SK-N-SH (cell line): ENCODE measurements at regions not wholly inside any gene's neighbourhood (a gene's known extent, or its start where the extent isn't known, plus 50 kb on each side); places are given as distances from the start of the nearest gene placed in this dataset.

ENCODE experiments used
- CTCF ChIA-PET: fragments of 300-600, 350-600 bp; formaldehyde crosslinking; extraction: SDS; loops from one replicate; lab custom pipeline; 2021; lab: Yijun Ruan, JAX
- POLR2A ChIA-PET: fragments of 350-600 bp; sonication (Branson Sonifier 250); formaldehyde crosslinking; extraction: SDS; loops from one replicate; lab custom pipeline; 2020; ENCODE audit warnings: antibody characterized with exemption, inconsistent platforms; lab: Yijun Ruan, JAX
- DNase-seq: peaks from one replicate; pipeline ENCODE4 v3.0.0; 2012
- H2AFZ ChIP-seq: fragments of 200-600 bp; sonication (generic); 2 replicates; pipeline ENCODE4 v1.8.1; 2016; ENCODE audit warnings: antibody characterized with exemption, mild to moderate bottlenecking, low read depth
- H3F3A ChIP-seq: fragments of 200-600 bp; sonication (generic); replicated peaks from 2 replicates; pipeline ENCODE3; 2016; ENCODE audit warnings: antibody characterized with exemption, mild to moderate bottlenecking; ENCODE audit not compliant: insufficient read depth
- H3K27ac ChIP-seq, 2 experiments: fragments of 200-500 bp in 1 of 2; fragments of 200-600 bp in 1 of 2; sonication (Bioruptor generic) in 1 of 2; sonication (generic), shearing (Covaris generic) in 1 of 2; 2 replicates each; pipeline versions ENCODE4 v1.5.1 to v1.6.1; 2014 to 2016; ENCODE audit warnings: low read depth in 2 of 2, inconsistent platforms in 1 of 2, low read length in 1 of 2, mild to moderate bottlenecking in 1 of 2, mixed read lengths in 1 of 2
- H3K27me3 ChIP-seq: fragments of 200-600 bp; sonication (generic), shearing (Covaris generic); 2 replicates; pipeline ENCODE4 v1.6.1; 2016; ENCODE audit warnings: mixed run types; ENCODE audit not compliant: insufficient read depth
- H3K36me3 ChIP-seq, 2 experiments: fragments of 200-500 bp in 1 of 2; fragments of 200-600 bp in 1 of 2; sonication (Bioruptor generic) in 1 of 2; sonication (generic) in 1 of 2; replicated peaks in 1 of 2; 2 replicates each; pipeline versions ENCODE3 to v1.5.1; 2014 to 2016; ENCODE audit warnings: low read length in 1 of 2, mild to moderate bottlenecking in 1 of 2; ENCODE audit not compliant: insufficient read depth in 2 of 2, control insufficient read depth in 1 of 2
- H3K4me1 ChIP-seq, 2 experiments: fragments of 200-500 bp in 1 of 2; fragments of 200-600 bp in 1 of 2; sonication (Bioruptor generic) in 1 of 2; sonication (generic), shearing (Covaris generic) in 1 of 2; 2 replicates each; pipeline versions ENCODE4 v1.5.1 to v1.6.1; 2014 to 2016; ENCODE audit warnings: low read depth in 1 of 2, low read length in 1 of 2, mixed run types in 1 of 2; ENCODE audit not compliant: insufficient read depth in 2 of 2, control insufficient read depth in 1 of 2
- H3K4me2 ChIP-seq: fragments of 200-600 bp; sonication (generic), shearing (Covaris generic); 2 replicates; pipeline ENCODE4 v1.6.1; 2017; ENCODE audit warnings: mixed run types
- H3K4me3 ChIP-seq, 2 experiments: fragments of 200-500 bp in 1 of 2; fragments of 200-600 bp in 1 of 2; sonication (Bioruptor generic) in 1 of 2; sonication (generic), shearing (Covaris generic) in 1 of 2; 2 replicates each; pipeline versions ENCODE4 v1.5.1 to v1.8.1; 2014 to 2016; ENCODE audit warnings: low read depth in 2 of 2, inconsistent platforms in 1 of 2, low read length in 1 of 2, mild to moderate bottlenecking in 1 of 2, mixed read lengths in 1 of 2, moderate library complexity in 1 of 2
- H3K79me2 ChIP-seq: fragments of 200-600 bp; sonication (generic); 2 replicates; pipeline ENCODE4 v1.8.1; 2017; ENCODE audit warnings: mild to moderate bottlenecking; ENCODE audit not compliant: insufficient read depth
- H3K9ac ChIP-seq: fragments of 200-600 bp; sonication (generic); 2 replicates; pipeline ENCODE4 v1.6.1; 2017; ENCODE audit warnings: mixed run types
- H3K9me2 ChIP-seq: fragments of 200-600 bp; sonication (generic); 2 replicates; pipeline ENCODE4 v1.6.1; 2017; ENCODE audit warnings: mixed run types
- H3K9me3 ChIP-seq: fragments of 200-600 bp; sonication (generic); 2 replicates; pipeline ENCODE4 v1.6.1; 2017; ENCODE audit warnings: mixed run types, mild to moderate bottlenecking, moderate library complexity
- H4K20me1 ChIP-seq: fragments of 200-600 bp; sonication (generic); 2 replicates; pipeline ENCODE4 v1.6.1; 2017; ENCODE audit warnings: mild to moderate bottlenecking, mixed run types; ENCODE audit not compliant: insufficient read depth
- EP300 ChIP-seq, 2 experiments: IDR thresholded peaks; 2 replicates each; pipeline versions ENCODE4 v1.4.0 to v1.6.1; 2012; ENCODE audit warnings: borderline replicate concordance in 1 of 2, low read depth in 1 of 2, low read length in 1 of 2
- EZH2phosphoT487 ChIP-seq: fragments of 200-600 bp; sonication (generic); IDR thresholded peaks from 2 replicates; pipeline ENCODE4 v1.6.1; 2017; ENCODE audit warnings: low read depth, mixed run types, mild to moderate bottlenecking, antibody characterized with exemption, moderate library complexity, borderline replicate concordance
- FOSL2 ChIP-seq: IDR thresholded peaks from 2 replicates; pipeline ENCODE4 v1.4.0; 2012; ENCODE audit warnings: low read depth, mild to moderate bottlenecking, moderate library complexity, borderline replicate concordance
- IRF3 ChIP-seq: fragments of 150-350 bp; IDR thresholded peaks from 2 replicates; pipeline ENCODE4 v1.6.1; 2016; ENCODE audit warnings: mild to moderate bottlenecking, low read depth, low read length
- JUND ChIP-seq: IDR thresholded peaks from 2 replicates; pipeline ENCODE4 v1.4.0; 2012
- NFIC ChIP-seq: IDR thresholded peaks from 2 replicates; pipeline ENCODE4 v1.4.0; 2012; ENCODE audit warnings: borderline replicate concordance
- NRF1 ChIP-seq: IDR thresholded peaks from 2 replicates; pipeline ENCODE4 v1.6.1; 2012; ENCODE audit warnings: low read depth, mild to moderate bottlenecking, low read length
- RCOR1 ChIP-seq: fragments of 150-350 bp; IDR thresholded peaks from 2 replicates; pipeline ENCODE4 v1.6.1; 2017; ENCODE audit warnings: antibody characterized with exemption, low read length
- RXRA ChIP-seq: IDR thresholded peaks from 2 replicates; pipeline ENCODE4 v1.4.0; 2012; ENCODE audit warnings: low read depth, mild to moderate bottlenecking, borderline replicate concordance
- SMC3 ChIP-seq: IDR thresholded peaks from 2 replicates; pipeline ENCODE4 v1.6.1; 2012; ENCODE audit warnings: low read depth, low read length, improper control_type of control experiment
- TAF1 ChIP-seq: IDR thresholded peaks from 2 replicates; pipeline ENCODE4 v1.6.1; 2012; ENCODE audit warnings: low read depth, mild to moderate bottlenecking, low read length, moderate library complexity, borderline replicate concordance
- TEAD4 ChIP-seq: IDR thresholded peaks from 2 replicates; pipeline ENCODE4 v1.4.0; 2012; ENCODE audit warnings: mild to moderate bottlenecking, borderline replicate concordance; ENCODE audit not compliant: insufficient read depth
- USF1 ChIP-seq: IDR thresholded peaks from 2 replicates; pipeline ENCODE4 v1.4.0; 2012; ENCODE audit warnings: low read depth, borderline replicate concordance
- YY1 ChIP-seq: IDR thresholded peaks from 2 replicates; pipeline ENCODE4 v1.4.0; 2012; ENCODE audit warnings: low read depth, mild to moderate bottlenecking
- ZBTB33 ChIP-seq: IDR thresholded peaks from 2 replicates; pipeline ENCODE4 v1.4.0; 2012; ENCODE audit warnings: low read depth, borderline replicate concordance
- WGBS: methylation state at CpG from one replicate; pipeline ENCODE4 v1.1.6; 2017; ENCODE audit warnings: low lambda C conversion rate; 5-methylcytosine and 5-hydroxymethylcytosine counted together
- TF ChIP-seq, protein P1 (sequence below): fragments of 200-600 bp; sonication (generic); IDR thresholded peaks from 2 replicates; pipeline ENCODE4 v1.6.1; 2017; ENCODE audit warnings: antibody characterized with exemption, mild to moderate bottlenecking, moderate library complexity
- TF ChIP-seq, protein P2 (sequence below): IDR thresholded peaks from 2 replicates; pipeline ENCODE4; 2012

- Histone ChIP-seq H3K9me3 (no peaks in the 10 kb centered on the region), H3K36me3 (no peaks in the 10 kb centered on the region), H3K9ac (no peak overlapping the region), H3K9me2 (no peaks in the 10 kb centered on the region), H3K4me3 (no peak overlapping the region), H4K20me1 (no peaks in the 10 kb centered on the region), H3K4me2 (no peak overlapping the region), H2AFZ (no peak overlapping the region), H3K4me1 (peaks cover 0 to 13% of the 10 kb centered on the region in 2 experiments; a peak in 2 of 4 replicates), H3K27ac (no peak overlapping the region), H3K79me2 (no peaks in the 10 kb centered on the region), H3K27me3 (no peaks in the 10 kb centered on the region), H3F3A (peaks cover 3% of the 10 kb centered on the region)
- ChIA-PET CTCF (interaction anchor here (0.7 to 1.6 kb wide), 3 partner anchors 19 to 672 kb away, joined by 3 to 5 read pairs (median 3); no protein-coding TSS in a partner anchor), POLR2A (no interaction called here)
- WGBS = 79% methylated on average over 1 of the region's 1 CpG
- TF ChIP-seq RCOR1 (no peak), SMC3 (no peak), ZBTB33 (no peak), YY1 (no peak), EP300 (IDR thresholded peaks at IDR 0.05; ENCODE audit: borderline replicate concordance in 1 of 2, low read depth in 1 of 2, low read length in 1 of 2) (no peak), NRF1 (no peak), EZH2phosphoT487 (no peak), JUND (no peak), TEAD4 (no peak), USF1 (no peak)
- TF ChIP-seq, protein P1, sequence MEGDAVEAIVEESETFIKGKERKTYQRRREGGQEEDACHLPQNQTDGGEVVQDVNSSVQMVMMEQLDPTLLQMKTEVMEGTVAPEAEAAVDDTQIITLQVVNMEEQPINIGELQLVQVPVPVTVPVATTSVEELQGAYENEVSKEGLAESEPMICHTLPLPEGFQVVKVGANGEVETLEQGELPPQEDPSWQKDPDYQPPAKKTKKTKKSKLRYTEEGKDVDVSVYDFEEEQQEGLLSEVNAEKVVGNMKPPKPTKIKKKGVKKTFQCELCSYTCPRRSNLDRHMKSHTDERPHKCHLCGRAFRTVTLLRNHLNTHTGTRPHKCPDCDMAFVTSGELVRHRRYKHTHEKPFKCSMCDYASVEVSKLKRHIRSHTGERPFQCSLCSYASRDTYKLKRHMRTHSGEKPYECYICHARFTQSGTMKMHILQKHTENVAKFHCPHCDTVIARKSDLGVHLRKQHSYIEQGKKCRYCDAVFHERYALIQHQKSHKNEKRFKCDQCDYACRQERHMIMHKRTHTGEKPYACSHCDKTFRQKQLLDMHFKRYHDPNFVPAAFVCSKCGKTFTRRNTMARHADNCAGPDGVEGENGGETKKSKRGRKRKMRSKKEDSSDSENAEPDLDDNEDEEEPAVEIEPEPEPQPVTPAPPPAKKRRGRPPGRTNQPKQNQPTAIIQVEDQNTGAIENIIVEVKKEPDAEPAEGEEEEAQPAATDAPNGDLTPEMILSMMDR = no peak
- no peak for DNase-seq
Measured at GRCh38 chr5:60485361-60485760, 214.6 kb downstream of the DEPDC1B start.

- no peaks in the 10 kb centered on the region for H4K20me1 ChIP-seq
- no peak for DNase-seq
- no peaks in the 10 kb centered on the region for H3K36me3 ChIP-seq
- CTCF ChIA-PET = no interaction called here
- H3K4me1 ChIP-seq = peaks cover 0 to 8% of the 10 kb centered on the region in 2 experiments; a peak in 2 of 4 replicates
- H3K27ac ChIP-seq = no peak overlapping the region
- H3K4me2 ChIP-seq = no peak overlapping the region
- no peaks in the 10 kb centered on the region for H3K79me2 ChIP-seq
- no peaks in the 10 kb centered on the region for H3K9me2 ChIP-seq
- H3K9me3 ChIP-seq = no peaks in the 10 kb centered on the region
- TF ChIP-seq, protein P2, sequence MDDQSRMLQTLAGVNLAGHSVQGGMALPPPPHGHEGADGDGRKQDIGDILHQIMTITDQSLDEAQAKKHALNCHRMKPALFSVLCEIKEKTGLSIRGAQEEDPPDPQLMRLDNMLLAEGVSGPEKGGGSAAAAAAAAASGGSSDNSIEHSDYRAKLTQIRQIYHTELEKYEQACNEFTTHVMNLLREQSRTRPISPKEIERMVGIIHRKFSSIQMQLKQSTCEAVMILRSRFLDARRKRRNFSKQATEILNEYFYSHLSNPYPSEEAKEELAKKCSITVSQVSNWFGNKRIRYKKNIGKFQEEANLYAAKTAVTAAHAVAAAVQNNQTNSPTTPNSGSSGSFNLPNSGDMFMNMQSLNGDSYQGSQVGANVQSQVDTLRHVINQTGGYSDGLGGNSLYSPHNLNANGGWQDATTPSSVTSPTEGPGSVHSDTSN = no peak
- TF ChIP-seq EZH2phosphoT487 = no peak
- TF ChIP-seq TAF1 = no peak
- no peak for TF ChIP-seq NFIC
- no peak for TF ChIP-seq IRF3
- peak; percentile 28; the same call in 1 of the 2 replicates for TF ChIP-seq FOSL2
- TF ChIP-seq RXRA = no peak
- TF ChIP-seq, all 33 proteins: peak for 1
- H3K27me3 ChIP-seq = no peaks in the 10 kb centered on the region
- H3K9ac ChIP-seq = no peak overlapping the region
- H2AFZ ChIP-seq = peak overlapping the region; percentile 44; the same call in 1 of the 2 replicates
- peaks cover 3% of the 10 kb centered on the region for H3F3A ChIP-seq
- H3K4me3 ChIP-seq = no peak overlapping the region
- POLR2A ChIA-PET = no interaction called here
Measured at GRCh38 chr5:60483050-60483449, 216.9 kb downstream of the DEPDC1B start.
